ENCODE measurements at regions not wholly inside any gene's neighbourhood (a gene's known extent, or its start where the extent isn't known, plus 50 kb on each side); places are given as distances from the start of the nearest gene placed in this dataset.

DNA sequence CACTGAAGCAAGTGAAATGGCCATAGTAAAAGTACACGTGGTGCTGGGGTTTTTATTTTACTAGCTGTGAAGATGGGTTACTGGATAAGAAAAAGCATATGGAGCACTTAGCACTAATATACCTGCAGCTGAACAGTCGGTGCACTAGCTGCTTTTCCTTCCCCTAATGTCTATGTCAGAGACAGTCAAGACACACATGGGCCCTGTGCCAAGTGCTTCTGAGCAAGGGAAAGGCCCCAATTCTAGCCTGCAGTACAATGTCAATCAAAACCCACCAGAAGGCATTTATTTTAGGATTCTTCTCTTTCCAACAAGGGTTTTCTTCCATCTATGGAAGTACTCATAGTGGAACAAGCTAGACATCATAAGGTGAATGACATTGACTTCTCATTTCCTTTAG is 716.7 kb downstream of the CCSER2 start:
- ATAC-seq (ENCODE audit: low FRiP score): no peak
- TF ChIP-seq CTCF (IDR thresholded peaks at IDR 0.05): no peak
- no peak for DNase-seq (ENCODE audit: low spot score)

DNA sequence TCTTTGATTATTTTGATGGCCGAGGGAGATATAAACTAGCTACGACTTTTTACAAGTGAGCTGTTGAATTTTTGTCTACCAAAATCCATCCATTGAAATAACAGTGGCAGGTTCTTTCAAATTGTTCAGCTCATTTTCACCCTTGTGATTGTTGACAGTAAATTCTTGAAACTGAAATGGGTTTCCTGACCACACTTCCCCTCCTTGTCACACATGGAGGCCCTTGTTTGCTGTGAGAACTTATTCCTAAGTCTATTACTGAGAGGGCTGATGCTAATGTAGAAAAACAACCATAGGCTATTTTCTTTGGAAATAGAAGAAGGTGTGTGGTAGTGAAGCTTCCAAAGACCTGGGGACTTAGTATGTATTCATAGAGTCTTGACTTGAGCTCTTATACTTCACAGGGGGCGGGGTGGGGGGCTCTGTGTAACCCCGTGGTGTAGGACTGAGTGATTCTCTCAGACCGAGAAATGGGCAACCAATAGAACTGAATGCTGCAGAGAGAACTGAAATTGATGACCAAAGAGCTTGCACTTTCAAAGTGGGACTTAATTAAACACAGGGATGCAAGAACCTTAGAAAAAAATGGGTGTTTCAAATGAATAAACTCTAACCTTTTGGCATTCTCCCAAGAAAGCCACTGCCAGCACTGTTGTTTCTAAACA is 718.9 kb downstream of the CCSER2 start:
- ATAC-seq (ENCODE audit: low FRiP score): no peak
- no peak for DNase-seq (ENCODE audit: low spot score)
- no peak for TF ChIP-seq CTCF (IDR thresholded peaks at IDR 0.05)

GRCh38 chr10:85047979-85048378 is 719.6 kb downstream of the CCSER2 start:
- DNase-seq (ENCODE audit: low spot score): no peak
- no peak for ATAC-seq (ENCODE audit: low FRiP score)
- no peak for TF ChIP-seq CTCF (IDR thresholded peaks at IDR 0.05)

- TF ChIP-seq CTCF (IDR thresholded peaks at IDR 0.05): no peak
- ATAC-seq (ENCODE audit: low FRiP score): no peak
- no peak for DNase-seq (ENCODE audit: low spot score)
Measured at GRCh38 chr10:85048644-85049043, 720.3 kb downstream of the CCSER2 start.

DNA sequence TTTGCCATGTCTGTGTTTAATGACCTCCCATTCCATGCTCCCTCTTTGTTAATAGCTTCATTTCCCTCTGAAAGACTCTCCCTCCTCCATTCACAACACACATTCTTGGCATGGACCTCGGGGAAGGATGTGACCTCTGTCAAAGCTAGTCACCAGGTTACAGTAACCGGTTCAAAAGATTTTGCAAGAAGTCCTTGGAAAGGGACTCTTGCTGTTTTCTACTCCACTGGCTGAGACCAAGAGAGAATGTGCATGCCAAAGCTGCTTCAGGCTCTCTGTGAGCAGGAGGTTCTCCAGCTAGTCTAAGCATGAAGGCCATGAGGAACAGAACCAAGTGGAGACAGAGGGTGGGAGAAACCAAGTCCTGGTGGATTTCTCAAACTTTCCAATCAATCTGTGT is 732.6 kb downstream of the CCSER2 start:
- no peak for TF ChIP-seq CTCF (IDR thresholded peaks at IDR 0.05)
- ATAC-seq (ENCODE audit: low FRiP score) (no peak), DNase-seq (ENCODE audit: low spot score) (no peak)

GRCh38 chr10:85061401-85061800 is 733.0 kb downstream of the CCSER2 start:
- peak; percentile 44 for ATAC-seq (ENCODE audit: low FRiP score)
- TF ChIP-seq CTCF (IDR thresholded peaks at IDR 0.05): no peak
- no peak for DNase-seq (ENCODE audit: low spot score)

DNA sequence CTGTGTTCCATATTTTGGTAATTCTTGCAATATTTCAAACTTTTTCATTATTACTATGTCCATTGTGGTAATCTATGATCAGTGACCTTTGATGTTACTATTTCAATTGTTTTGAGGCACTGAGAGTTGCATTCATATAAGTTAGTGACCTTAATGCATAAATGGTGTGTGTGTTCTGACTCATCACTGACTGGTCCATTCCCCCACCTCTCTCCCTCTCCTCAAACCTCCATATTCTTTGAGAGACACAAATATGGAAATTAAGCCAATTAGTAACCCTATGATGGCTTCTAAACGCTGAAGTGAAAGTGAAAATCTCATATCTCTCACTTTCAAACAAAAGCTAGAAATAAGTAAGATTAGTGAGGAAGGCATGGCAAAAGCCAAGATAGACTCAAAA is 739.6 kb downstream of the CCSER2 start:
- no peak for TF ChIP-seq CTCF (IDR thresholded peaks at IDR 0.05)
- ATAC-seq (ENCODE audit: low FRiP score) (no peak), DNase-seq (ENCODE audit: low spot score) (no peak)
